Suprapubic skin (tissue), 4 donors: ENCODE measurements at regions not wholly inside any gene's neighbourhood (a gene's known extent, or its start where the extent isn't known, plus 50 kb on each side); places are given as distances from the start of the nearest gene placed in this dataset.
A peak's percentile ranks its signal among the peaks of the same experiment; 100 is the strongest.

Source experiments
- CTCF ChIP-seq, 2 donors: fragments of 200-600 bp in 1 of 2; fragments of 450-650 bp in 1 of 2; sonication (generic) in 1 of 2; IDR thresholded peaks; one replicate each; pipeline ENCODE4 v1.5.1; 2016 to 2019; ENCODE audit warnings: antibody characterized with exemption in 2 of 2, mild to moderate bottlenecking in 1 of 2, moderate library complexity in 1 of 2
- EP300 ChIP-seq: sonication (generic); formaldehyde crosslinking; IDR thresholded peaks from one replicate; pipeline ENCODE4 v1.6.1; 2017; ENCODE audit warnings: antibody characterized with exemption
- POLR2A ChIP-seq, 2 donors: fragments of 450-650 bp; IDR thresholded peaks; one replicate each; pipeline ENCODE4 v1.6.1; 2017; ENCODE audit warnings: antibody characterized with exemption in 2 of 2, mild to moderate bottlenecking in 2 of 2, moderate library complexity in 2 of 2
- POLR2AphosphoS5 ChIP-seq, 3 donors: sonication (generic); formaldehyde crosslinking; IDR thresholded peaks; one replicate each; pipeline ENCODE4 v1.6.1; 2017; ENCODE audit warnings: antibody characterized with exemption in 3 of 3

- TF ChIP-seq CTCF (IDR thresholded peaks at IDR 0.05) (no peak), EP300 (no peak), POLR2A (IDR thresholded peaks at IDR 0.05) (no peak), POLR2AphosphoS5 (IDR thresholded peaks at IDR 0.05) (peak in 1 of 3 donors; percentile 10)
Measured at GRCh38 chr12:93978553-93978952, 169.8 kb upstream of the PLXNC1 start.
